ENCODE measurements at regions not wholly inside any gene's neighbourhood (a gene's known extent, or its start where the extent isn't known, plus 50 kb on each side); places are given as distances from the start of the nearest gene placed in this dataset.

- no peaks in the 10 kb centered on the region for H4K20me1 ChIP-seq (ENCODE audit: insufficient read depth, poor library complexity, severe bottlenecking)
- H3K9me2 ChIP-seq (replicated peaks; ENCODE audit: insufficient read depth) = no peaks in the 10 kb centered on the region
- no peak overlapping the region for H2AFZ ChIP-seq
- no peaks in the 10 kb centered on the region for H3K4me1 ChIP-seq (ENCODE audit: insufficient read depth)
- TF ChIP-seq EZH2phosphoT487 (IDR thresholded peaks at IDR 0.05; ENCODE audit: low read depth, severe bottlenecking, unreplicated experiment) = no peak
- TF ChIP-seq EZH2 (IDR thresholded peaks at IDR 0.05; ENCODE audit: borderline replicate concordance) = no peak
- H3K4me3 ChIP-seq = no peak overlapping the region
- WGBS (ENCODE audit: low lambda C conversion rate, missing lambda C conversion rate) = 33% methylated on average over 2 of the region's 2 CpGs
- H3K36me3 ChIP-seq (replicated peaks; ENCODE audit: insufficient read depth, low read depth) = no peaks in the 10 kb centered on the region
- H3K4me2 ChIP-seq = peak overlapping the region; percentile 24
- DNase-seq (ENCODE audit: low spot score) = no peak
- H3K27ac ChIP-seq = no peak overlapping the region
- no peaks in the 10 kb centered on the region for H3K9me3 ChIP-seq (ENCODE audit: low read depth)
- no peaks in the 10 kb centered on the region for H3K79me2 ChIP-seq
- H3K27me3 ChIP-seq = no peaks in the 10 kb centered on the region
These were observed 96.4 kb downstream of the C1QL2 start for GRCh38 chr2:119062179-119062578.

- no peak for TF ChIP-seq EZH2 (IDR thresholded peaks at IDR 0.05; ENCODE audit: borderline replicate concordance)
- TF ChIP-seq EZH2phosphoT487 (IDR thresholded peaks at IDR 0.05; ENCODE audit: low read depth, severe bottlenecking, unreplicated experiment) = no peak
- TF ChIP-seq CTCF (IDR thresholded peaks at IDR 0.05; ENCODE audit: poor library complexity) = no peak
- 76% methylated on average over 5 of the region's 5 CpGs for WGBS (ENCODE audit: low lambda C conversion rate, missing lambda C conversion rate)
- no peak for DNase-seq (ENCODE audit: low spot score)
- Histone ChIP-seq H2AFZ (no peak overlapping the region), H3K4me1 (ENCODE audit: insufficient read depth) (no peaks in the 10 kb centered on the region), H3K27me3 (no peaks in the 10 kb centered on the region), H3K36me3 (replicated peaks; ENCODE audit: insufficient read depth, low read depth) (no peaks in the 10 kb centered on the region), H3K79me2 (no peaks in the 10 kb centered on the region), H3K27ac (no peak overlapping the region), H3K9me3 (ENCODE audit: low read depth) (no peaks in the 10 kb centered on the region), H3K4me2 (no peak overlapping the region), H3K9me2 (replicated peaks; ENCODE audit: insufficient read depth) (no peaks in the 10 kb centered on the region), H3K4me3 (no peak overlapping the region), H4K20me1 (ENCODE audit: insufficient read depth, poor library complexity, severe bottlenecking) (no peaks in the 10 kb centered on the region)
These were observed 98.6 kb downstream of the C1QL2 start for GRCh38 chr2:119059940-119060339.

GRCh38 chr2:119059287-119059686, 99.3 kb downstream of the C1QL2 start:
- Histone ChIP-seq H3K27ac (no peak overlapping the region), H3K9me2 (replicated peaks; ENCODE audit: insufficient read depth) (no peaks in the 10 kb centered on the region), H3K9me3 (ENCODE audit: low read depth) (no peaks in the 10 kb centered on the region), H3K79me2 (no peaks in the 10 kb centered on the region), H2AFZ (no peak overlapping the region), H3K27me3 (no peaks in the 10 kb centered on the region), H3K36me3 (replicated peaks; ENCODE audit: insufficient read depth, low read depth) (no peaks in the 10 kb centered on the region), H3K4me2 (no peak overlapping the region), H3K4me1 (ENCODE audit: insufficient read depth) (no peaks in the 10 kb centered on the region), H4K20me1 (ENCODE audit: insufficient read depth, poor library complexity, severe bottlenecking) (no peaks in the 10 kb centered on the region), H3K4me3 (no peak overlapping the region)
- DNase-seq (ENCODE audit: low spot score) = no peak
- TF ChIP-seq CTCF (IDR thresholded peaks at IDR 0.05; ENCODE audit: poor library complexity) (no peak), EZH2phosphoT487 (IDR thresholded peaks at IDR 0.05; ENCODE audit: low read depth, severe bottlenecking, unreplicated experiment) (no peak), EZH2 (IDR thresholded peaks at IDR 0.05; ENCODE audit: borderline replicate concordance) (no peak)
- 83% methylated on average over 5 of the region's 6 CpGs for WGBS (ENCODE audit: low lambda C conversion rate, missing lambda C conversion rate)

- Histone ChIP-seq H3K79me2 (no peaks in the 10 kb centered on the region), H3K9me3 (ENCODE audit: low read depth) (no peaks in the 10 kb centered on the region), H3K27ac (no peak overlapping the region), H4K20me1 (ENCODE audit: insufficient read depth, poor library complexity, severe bottlenecking) (no peaks in the 10 kb centered on the region), H3K4me2 (no peak overlapping the region), H3K9me2 (replicated peaks; ENCODE audit: insufficient read depth) (no peaks in the 10 kb centered on the region), H3K4me3 (no peak overlapping the region), H3K27me3 (no peaks in the 10 kb centered on the region), H3K4me1 (ENCODE audit: insufficient read depth) (peaks cover 12% of the 10 kb centered on the region), H2AFZ (no peak overlapping the region), H3K36me3 (replicated peaks; ENCODE audit: insufficient read depth, low read depth) (no peaks in the 10 kb centered on the region)
- WGBS (ENCODE audit: low lambda C conversion rate, missing lambda C conversion rate) = 95% methylated on average over 6 of the region's 6 CpGs
- no peak for TF ChIP-seq CTCF (IDR thresholded peaks at IDR 0.05; ENCODE audit: poor library complexity)
- TF ChIP-seq EZH2phosphoT487 (IDR thresholded peaks at IDR 0.05; ENCODE audit: low read depth, severe bottlenecking, unreplicated experiment) = no peak
- TF ChIP-seq EZH2 (IDR thresholded peaks at IDR 0.05; ENCODE audit: borderline replicate concordance) = no peak
- DNase-seq (ENCODE audit: low spot score) = no peak
These were observed 104.7 kb downstream of the C1QL2 start for GRCh38 chr2:119053700-119054436.
